ENCODE measurements at regions not wholly inside any gene's neighbourhood (a gene's known extent, or its start where the extent isn't known, plus 50 kb on each side); places are given as distances from the start of the nearest gene placed in this dataset.

GRCh38 chr2:49569176-49569575 is 414.9 kb upstream of the FSHR start:
- H3K9me2 ChIP-seq (ENCODE audit: insufficient read depth) = no peaks in the 10 kb centered on the region
- H3K9me3 ChIP-seq (ENCODE audit: control insufficient read depth in 1 of 2, insufficient read depth in 1 of 2, low read depth in 1 of 2, low read length in 2 of 2) = peaks cover 4 to 5% of the 10 kb centered on the region in 2 experiments; a peak in 2 of 4 replicates
- H2AFZ ChIP-seq (ENCODE audit: low read depth, low read length, poor library complexity, severe bottlenecking) = no peak overlapping the region
- H3K4me2 ChIP-seq (ENCODE audit: low read length) = no peak overlapping the region
- H3K27ac ChIP-seq (ENCODE audit: low read depth, low read length) = no peak overlapping the region
- ChIA-PET RAD21 (ENCODE audit: low non-redundant PET in 1 of 2, low total read pairs in 2 of 2, uncharacterized antibody in 2 of 2, unreplicated experiment in 2 of 2) (no interaction called here), POLR2A (no interaction called here), CTCF (no interaction called here)
- no peaks in the 10 kb centered on the region for H3K79me2 ChIP-seq (ENCODE audit: insufficient read depth, low read length)
- ATAC-seq (no peak), DNase-seq (ENCODE audit: low read depth, low spot score) (no peak)
- H3K27me3 ChIP-seq (ENCODE audit: insufficient read depth, low read length) = no peaks in the 10 kb centered on the region
- H3K4me3 ChIP-seq (replicated peaks in 1 of 2; ENCODE audit: low read depth in 1 of 2, low read length in 2 of 2) = no peak overlapping the region
- H4K20me1 ChIP-seq (ENCODE audit: insufficient read depth) = no peaks in the 10 kb centered on the region
- no TSS peak for BruUV-seq (replicated peaks)
- TF ChIP-seq SRF (IDR thresholded peaks at IDR 0.05; ENCODE audit: low read depth) (no peak), YY1 (IDR thresholded peaks at IDR 0.05; ENCODE audit: extremely low read depth, insufficient replicate concordance, low read depth, low read length) (no peak)
- no peaks in the 10 kb centered on the region for H3K36me3 ChIP-seq (ENCODE audit: control insufficient read depth in 1 of 2, insufficient read depth in 2 of 2, low read length in 2 of 2)
- intact Hi-C loops (cut with micrococcal nuclease) = no loop called here
- H3K9ac ChIP-seq (ENCODE audit: low read length) = no peak overlapping the region
- no peaks in the 10 kb centered on the region for H3K4me1 ChIP-seq (ENCODE audit: control insufficient read depth in 1 of 2, insufficient read depth in 2 of 2, low read length in 2 of 2)

GRCh38 chr2:49567811-49568600 is 413.7 kb upstream of the FSHR start:
- H3K4me1 ChIP-seq (ENCODE audit: control insufficient read depth in 1 of 2, insufficient read depth in 2 of 2, low read length in 2 of 2) = no peaks in the 10 kb centered on the region
- H3K9ac ChIP-seq (ENCODE audit: low read length) = no peak overlapping the region
- H2AFZ ChIP-seq (ENCODE audit: low read depth, low read length, poor library complexity, severe bottlenecking) = no peak overlapping the region
- no peak for DNase-seq (ENCODE audit: low read depth, low spot score)
- intact Hi-C loops (cut with micrococcal nuclease) = no loop called here
- no peaks in the 10 kb centered on the region for H3K9me2 ChIP-seq (ENCODE audit: insufficient read depth)
- H3K9me3 ChIP-seq (ENCODE audit: control insufficient read depth in 1 of 2, insufficient read depth in 1 of 2, low read depth in 1 of 2, low read length in 2 of 2) = peaks cover 4 to 12% of the 10 kb centered on the region in 2 experiments; a peak in 2 of 4 replicates
- ChIA-PET CTCF (no interaction called here), RAD21 (ENCODE audit: low non-redundant PET in 1 of 2, low total read pairs in 2 of 2, uncharacterized antibody in 2 of 2, unreplicated experiment in 2 of 2) (no interaction called here), POLR2A (no interaction called here)
- no peaks in the 10 kb centered on the region for H3K79me2 ChIP-seq (ENCODE audit: insufficient read depth, low read length)
- H4K20me1 ChIP-seq (ENCODE audit: insufficient read depth) = no peaks in the 10 kb centered on the region
- ATAC-seq = no peak
- H3K4me3 ChIP-seq (replicated peaks in 1 of 2; ENCODE audit: low read depth in 1 of 2, low read length in 2 of 2) = no peak overlapping the region
- H3K36me3 ChIP-seq (ENCODE audit: control insufficient read depth in 1 of 2, insufficient read depth in 2 of 2, low read length in 2 of 2) = no peaks in the 10 kb centered on the region
- TF ChIP-seq FOSL1 (IDR thresholded peaks at IDR 0.05; ENCODE audit: low read depth) (no peak), SIN3A (IDR thresholded peaks at IDR 0.05; ENCODE audit: low read depth) (no peak)
- H3K27ac ChIP-seq (ENCODE audit: low read depth, low read length) = no peak overlapping the region
- no TSS peak for BruUV-seq (replicated peaks)
- no peaks in the 10 kb centered on the region for H3K27me3 ChIP-seq (ENCODE audit: insufficient read depth, low read length)
- H3K4me2 ChIP-seq (ENCODE audit: low read length) = no peak overlapping the region
